GM23338 (cell line): ENCODE measurements at regions not wholly inside any gene's neighbourhood (a gene's known extent, or its start where the extent isn't known, plus 50 kb on each side); places are given as distances from the start of the nearest gene placed in this dataset.

Source experiments
- ATAC-seq: fragments of 200-7000 bp; cut with Tn5 transposase; 3 replicates; pipeline ENCODE4 v1.9.1; 2020
- DNase-seq: peaks from one replicate; pipeline ENCODE4 v3.0.0-alpha.2; 2015; ENCODE audit warnings: low spot score
- H2AFZ ChIP-seq: fragments of 200-600 bp; sonication (generic); 2 replicates; pipeline ENCODE4 v1.8.0; 2016; ENCODE audit warnings: antibody characterized with exemption, mild to moderate bottlenecking, moderate library complexity
- H3F3A ChIP-seq: fragments of 200-600 bp; sonication (generic); replicated peaks from 2 replicates; pipeline ENCODE4 v1.8.0; 2017; ENCODE audit warnings: antibody characterized with exemption, mixed run types, low read depth
- H3K27ac ChIP-seq: fragments of 200-600 bp; sonication (generic); 2 replicates; pipeline ENCODE4 v1.6.1; 2016; ENCODE audit warnings: low read depth
- H3K27me3 ChIP-seq: fragments of 200-600 bp; sonication (generic); 2 replicates; pipeline ENCODE4 v1.8.0; 2016; ENCODE audit warnings: mild to moderate bottlenecking, mixed run types, moderate library complexity; ENCODE audit not compliant: insufficient read depth
- H3K36me3 ChIP-seq: fragments of 200-600 bp; sonication (generic); 2 replicates; pipeline ENCODE4 v1.8.0; 2016; ENCODE audit warnings: mild to moderate bottlenecking; ENCODE audit not compliant: insufficient read depth
- H3K4me1 ChIP-seq: fragments of 200-600 bp; sonication (generic); 2 replicates; pipeline ENCODE4 v1.8.0; 2016; ENCODE audit warnings: mild to moderate bottlenecking, moderate library complexity; ENCODE audit not compliant: insufficient read depth
- H3K4me2 ChIP-seq: fragments of 200-600 bp; sonication (generic); 2 replicates; pipeline ENCODE4 v1.7.1; 2017; ENCODE audit warnings: mixed run types
- H3K4me3 ChIP-seq: fragments of 200-600 bp; sonication (generic); 2 replicates; pipeline ENCODE4 v1.6.1; 2016; ENCODE audit warnings: mixed run types
- H3K79me2 ChIP-seq: fragments of 200-600 bp; sonication (generic); replicated peaks from 2 replicates; pipeline ENCODE4 v1.8.0; 2017; ENCODE audit warnings: mild to moderate bottlenecking; ENCODE audit not compliant: insufficient read depth
- H3K9me2 ChIP-seq: fragments of 200-600 bp; sonication (generic); 2 replicates; pipeline ENCODE4 v1.8.0; 2017; ENCODE audit not compliant: insufficient read depth
- H4K20me1 ChIP-seq: fragments of 200-600 bp; sonication (generic); replicated peaks from 2 replicates; pipeline ENCODE4 v1.8.0; 2017; ENCODE audit warnings: mild to moderate bottlenecking; ENCODE audit not compliant: insufficient read depth
- H3K27ac Mint-ChIP-seq: 2 replicates; pipeline ENCODE4 v1.8.0; 2020; ENCODE audit warnings: inconsistent platforms, mild to moderate bottlenecking, moderate library complexity, mixed read lengths
- H3K27me3 Mint-ChIP-seq: 3 replicates; pipeline ENCODE4 v1.8.0; 2022; ENCODE audit warnings: low read depth, mild to moderate bottlenecking, moderate library complexity, mixed read lengths, inconsistent platforms; ENCODE audit not compliant: insufficient read depth, poor library complexity
- H3K36me3 Mint-ChIP-seq: 3 replicates; pipeline ENCODE4 v1.8.0; 2021; ENCODE audit warnings: low read depth, mild to moderate bottlenecking, inconsistent platforms, moderate library complexity, mixed read lengths
- H3K4me1 Mint-ChIP-seq: 3 replicates; pipeline ENCODE4 v1.8.0; 2020; ENCODE audit warnings: mild to moderate bottlenecking, inconsistent platforms, mixed read lengths
- H3K4me3 Mint-ChIP-seq: 3 replicates; pipeline ENCODE4 v1.8.0; 2021; ENCODE audit warnings: moderate library complexity, mild to moderate bottlenecking, inconsistent platforms, mixed read lengths
- H3K9me3 Mint-ChIP-seq: 3 replicates; pipeline ENCODE4 v1.8.0; 2020; ENCODE audit warnings: moderate library complexity, mild to moderate bottlenecking, inconsistent platforms, mixed read lengths
- CTCF ChIP-seq, 2 experiments: fragments of 200-600 bp in 1 of 2; sonication (generic) in 1 of 2; conservative IDR thresholded peaks; 2 replicates each; pipeline versions ENCODE4 v1.5.1 to v1.6.1; 2016 to 2017; ENCODE audit warnings: antibody characterized with exemption in 2 of 2, low read depth in 2 of 2, mild to moderate bottlenecking in 2 of 2, moderate library complexity in 1 of 2
- ETS1 ChIP-seq: IDR thresholded peaks from 2 replicates; pipeline ENCODE4 v1.6.1; 2016; ENCODE audit warnings: antibody characterized with exemption
- EZH2 ChIP-seq: fragments of 200-600 bp; sonication (generic); IDR thresholded peaks from one replicate; pipeline ENCODE4 v1.8.0; 2017; ENCODE audit warnings: antibody characterized with exemption, mild to moderate bottlenecking, low read depth; ENCODE audit not compliant: unreplicated experiment
- EZH2phosphoT487 ChIP-seq: fragments of 200-600 bp; sonication (generic); IDR thresholded peaks from one replicate; pipeline ENCODE4 v1.8.1; 2018; ENCODE audit warnings: antibody characterized with exemption; ENCODE audit not compliant: unreplicated experiment
- JUNB ChIP-seq: IDR thresholded peaks from one replicate; pipeline ENCODE4 v1.6.1; 2016; ENCODE audit warnings: antibody characterized with exemption; ENCODE audit not compliant: unreplicated experiment
- NANOG ChIP-seq: IDR thresholded peaks from 2 replicates; pipeline ENCODE4 v1.6.1; 2016; ENCODE audit warnings: antibody characterized with exemption, borderline replicate concordance
- STAT1 ChIP-seq: IDR thresholded peaks from one replicate; pipeline ENCODE4 v1.6.1; 2016; ENCODE audit warnings: antibody characterized with exemption; ENCODE audit not compliant: unreplicated experiment
- ZNF331 ChIP-seq: fragments of 250-450 bp; sonication (Bioruptor Pico); IDR thresholded peaks from 2 replicates; pipeline ENCODE4 v1.5.0; 2020; ENCODE audit warnings: low read depth, mild to moderate bottlenecking, moderate library complexity
- ZNF462 ChIP-seq: fragments of 250-450 bp; sonication (Bioruptor Pico); IDR thresholded peaks from 2 replicates; pipeline ENCODE4 v1.5.0; 2020; ENCODE audit warnings: mild to moderate bottlenecking, moderate library complexity
- TF ChIP-seq, protein P1 (sequence below): IDR thresholded peaks from one replicate; pipeline ENCODE4 v1.6.1; 2018; ENCODE audit warnings: antibody characterized with exemption; ENCODE audit not compliant: unreplicated experiment

GRCh38 chr11:107272561-107272960, 185.1 kb downstream of the CWF19L2 start:
- DNase-seq: no peak

GRCh38 chr11:107271425-107271824, 186.2 kb downstream of the CWF19L2 start:
- H3K79me2 ChIP-seq: no peaks in the 10 kb centered on the region
- H3K9me3 Mint-ChIP-seq: no peaks in the 10 kb centered on the region
- no peaks in the 10 kb centered on the region for H3K36me3 Mint-ChIP-seq
- TF ChIP-seq, protein P1, sequence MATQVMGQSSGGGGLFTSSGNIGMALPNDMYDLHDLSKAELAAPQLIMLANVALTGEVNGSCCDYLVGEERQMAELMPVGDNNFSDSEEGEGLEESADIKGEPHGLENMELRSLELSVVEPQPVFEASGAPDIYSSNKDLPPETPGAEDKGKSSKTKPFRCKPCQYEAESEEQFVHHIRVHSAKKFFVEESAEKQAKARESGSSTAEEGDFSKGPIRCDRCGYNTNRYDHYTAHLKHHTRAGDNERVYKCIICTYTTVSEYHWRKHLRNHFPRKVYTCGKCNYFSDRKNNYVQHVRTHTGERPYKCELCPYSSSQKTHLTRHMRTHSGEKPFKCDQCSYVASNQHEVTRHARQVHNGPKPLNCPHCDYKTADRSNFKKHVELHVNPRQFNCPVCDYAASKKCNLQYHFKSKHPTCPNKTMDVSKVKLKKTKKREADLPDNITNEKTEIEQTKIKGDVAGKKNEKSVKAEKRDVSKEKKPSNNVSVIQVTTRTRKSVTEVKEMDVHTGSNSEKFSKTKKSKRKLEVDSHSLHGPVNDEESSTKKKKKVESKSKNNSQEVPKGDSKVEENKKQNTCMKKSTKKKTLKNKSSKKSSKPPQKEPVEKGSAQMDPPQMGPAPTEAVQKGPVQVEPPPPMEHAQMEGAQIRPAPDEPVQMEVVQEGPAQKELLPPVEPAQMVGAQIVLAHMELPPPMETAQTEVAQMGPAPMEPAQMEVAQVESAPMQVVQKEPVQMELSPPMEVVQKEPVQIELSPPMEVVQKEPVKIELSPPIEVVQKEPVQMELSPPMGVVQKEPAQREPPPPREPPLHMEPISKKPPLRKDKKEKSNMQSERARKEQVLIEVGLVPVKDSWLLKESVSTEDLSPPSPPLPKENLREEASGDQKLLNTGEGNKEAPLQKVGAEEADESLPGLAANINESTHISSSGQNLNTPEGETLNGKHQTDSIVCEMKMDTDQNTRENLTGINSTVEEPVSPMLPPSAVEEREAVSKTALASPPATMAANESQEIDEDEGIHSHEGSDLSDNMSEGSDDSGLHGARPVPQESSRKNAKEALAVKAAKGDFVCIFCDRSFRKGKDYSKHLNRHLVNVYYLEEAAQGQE: no peak
- TF ChIP-seq CTCF (conservative IDR thresholded peaks at IDR 0.05; ENCODE audit: low read depth in 2 of 2) (no peak), ZNF331 (CRISPR knock-in tag) (no peak), ETS1 (no peak), EZH2 (no peak), ZNF462 (CRISPR knock-in tag) (no peak), NANOG (no peak), JUNB (no peak)

More at GRCh38 chr11:107272561-107272960, 185.1 kb downstream of the CWF19L2 start:
- H3K9me2 ChIP-seq: 0 out of 2 replicates have a peak, but pooled peaks cover 3% of the 10 kb centered on the region
- Mint-ChIP-seq H3K4me3 (no peak overlapping the region), H3K9me3 (no peaks in the 10 kb centered on the region), H3K4me1 (peaks cover 3% of the 10 kb centered on the region; the same call in 1 of the 3 replicates), H3K27me3 (no peaks in the 10 kb centered on the region), H3K36me3 (no peaks in the 10 kb centered on the region), H3K27ac (no peak overlapping the region)
- no peaks in the 10 kb centered on the region for H3K36me3 ChIP-seq
- H3K4me1 ChIP-seq: no peaks in the 10 kb centered on the region
- no peak overlapping the region for H3K4me3 ChIP-seq
- TF ChIP-seq EZH2phosphoT487 (no peak), NANOG (no peak), JUNB (no peak), STAT1 (no peak), ZNF331 (CRISPR knock-in tag) (no peak)
- H3F3A ChIP-seq: no peaks in the 10 kb centered on the region
- H3K79me2 ChIP-seq: no peaks in the 10 kb centered on the region
- no peaks in the 10 kb centered on the region for H4K20me1 ChIP-seq
- no peak overlapping the region for H3K4me2 ChIP-seq
- no peak overlapping the region for H3K27ac ChIP-seq
- ATAC-seq: no peak
- no peaks in the 10 kb centered on the region for H3K27me3 ChIP-seq
- no peak overlapping the region for H2AFZ ChIP-seq

More at GRCh38 chr11:107271425-107271824, 186.2 kb downstream of the CWF19L2 start:
- H2AFZ ChIP-seq: no peak overlapping the region
- H3K4me2 ChIP-seq: no peak overlapping the region
- H3F3A ChIP-seq: no peaks in the 10 kb centered on the region
- no peak overlapping the region for H3K27ac ChIP-seq
- H3K27me3 ChIP-seq: no peaks in the 10 kb centered on the region
- H3K4me1 ChIP-seq: no peaks in the 10 kb centered on the region
- H3K4me3 ChIP-seq: no peak overlapping the region
- H3K36me3 ChIP-seq: no peaks in the 10 kb centered on the region
- Mint-ChIP-seq H3K27me3 (no peaks in the 10 kb centered on the region), H3K27ac (no peak overlapping the region), H3K4me3 (no peak overlapping the region), H3K4me1 (peaks cover 3% of the 10 kb centered on the region; the same call in 1 of the 3 replicates)
- no peaks in the 10 kb centered on the region for H4K20me1 ChIP-seq
- DNase-seq (no peak), ATAC-seq (no peak)
- 0 out of 2 replicates have a peak, but pooled peaks cover 3% of the 10 kb centered on the region for H3K9me2 ChIP-seq
